Left lung (tissue), 4 donors: ENCODE measurements at regions not wholly inside any gene's neighbourhood (a gene's known extent, or its start where the extent isn't known, plus 50 kb on each side); places are given as distances from the start of the nearest gene placed in this dataset.

ENCODE experiments used
- ATAC-seq: fragments of 200-7000 bp; cut with Tn5 transposase; one replicate; pipeline ENCODE4 v1.9.1; 2020; ENCODE audit warnings: moderate library complexity
- DNase-seq, 4 donors: peaks; one replicate each; pipeline ENCODE4 v3.0.0-alpha.2; 2013 to 2020
- H3K27ac ChIP-seq, 2 donors: fragments of 200-600 bp; sonication (generic) in 1 of 2; one replicate each; pipeline versions ENCODE4 v1.5.0 to v1.8.0; 2020 to 2021
- H3K27me3 ChIP-seq, 2 donors: fragments of 200-600 bp; sonication (generic) in 1 of 2; one replicate each; pipeline versions ENCODE4 v1.5.0 to v1.8.0; 2020 to 2021
- H3K36me3 ChIP-seq, 2 donors: fragments of 200-600 bp; sonication (generic) in 1 of 2; one replicate each; pipeline versions ENCODE4 v1.5.0 to v1.8.0; 2020 to 2021
- H3K4me1 ChIP-seq, 2 donors: fragments of 200-600 bp; one replicate each; pipeline ENCODE4 v1.8.0; 2021
- H3K4me3 ChIP-seq, 2 donors: fragments of 200-600 bp; sonication (generic) in 1 of 2; one replicate each; pipeline versions ENCODE4 v1.5.0 to v1.8.0; 2020 to 2021; ENCODE audit warnings: mild to moderate bottlenecking in 1 of 2
- H3K9me3 ChIP-seq, 2 donors: fragments of 200-600 bp; sonication (generic) in 1 of 2; one replicate each; pipeline versions ENCODE4 v1.5.0 to v1.8.0; 2020 to 2021
- CTCF ChIP-seq, 2 donors: fragments of 200-600 bp; sonication (generic) in 1 of 2; IDR thresholded peaks; one replicate each; pipeline versions ENCODE4 v1.5.0 to v1.8.0; 2021; ENCODE audit warnings: antibody characterized with exemption in 2 of 2
- intact Hi-C, 2 donors: fragments of 100-400 bp; cut with DNase I; formaldehyde crosslinking; loops; one replicate each; pipeline versions ENCODE4 v1.11.2 to v1.14.2; 2022
- donor health status: DM: no; HTN: yes; CAD: no.
- donor health status: DM: no; HTN: no; CAD: no.

- peaks cover 7 to 47% of the 10 kb centered on the region in 2 donors for H3K4me1 ChIP-seq
- intact Hi-C loops: no loop called here
- H3K9me3 ChIP-seq: no peaks in the 10 kb centered on the region
- H3K4me3 ChIP-seq: peak overlapping the region; percentile 82 to 89
- H3K36me3 ChIP-seq: no peaks in the 10 kb centered on the region
- H3K27me3 ChIP-seq: no peaks in the 10 kb centered on the region
- peak overlapping the region; percentile 96 to 97 for H3K27ac ChIP-seq
- peak; percentile 73 for ATAC-seq
- DNase-seq: peak; percentile 64 to 94 (median 69)
- no peak for TF ChIP-seq CTCF (IDR thresholded peaks at IDR 0.05)
Observed at GRCh38 chr14:71320734-71321573, 413.7 kb downstream of the PCNX1 start.

- intact Hi-C loops: no loop called here
- no peak for TF ChIP-seq CTCF (IDR thresholded peaks at IDR 0.05)
- peaks cover 7 to 51% of the 10 kb centered on the region in 2 donors for H3K4me1 ChIP-seq
- ATAC-seq (peak; percentile 42), DNase-seq (peak in 2 of 4 donors; percentile 48 to 54)
- peak overlapping the region; percentile 96 to 97 for H3K27ac ChIP-seq
- H3K36me3 ChIP-seq: no peaks in the 10 kb centered on the region
- peak overlapping the region; percentile 82 to 89 for H3K4me3 ChIP-seq
- H3K9me3 ChIP-seq: no peaks in the 10 kb centered on the region
- no peaks in the 10 kb centered on the region for H3K27me3 ChIP-seq
Observed at GRCh38 chr14:71321574-71322315, 414.5 kb downstream of the PCNX1 start.

- Histone ChIP-seq H3K36me3 (no peaks in the 10 kb centered on the region), H3K27ac (peak overlapping the region in 1 of 2 donors; percentile 10), H3K27me3 (no peaks in the 10 kb centered on the region), H3K4me3 (peak overlapping the region in 1 of 2 donors; percentile 82), H3K9me3 (no peaks in the 10 kb centered on the region), H3K4me1 (peaks cover 11 to 51% of the 10 kb centered on the region in 2 donors)
- peak in 2 of 4 donors; percentile 38 to 67 for DNase-seq
- peak; percentile 26 for ATAC-seq
- intact Hi-C loops: no loop called here
- peak in 1 of 2 donors; percentile 52 for TF ChIP-seq CTCF (IDR thresholded peaks at IDR 0.05)
Observed at GRCh38 chr14:71322655-71323250, 415.5 kb downstream of the PCNX1 start.

GRCh38 chr14:71324767-71325272, 417.6 kb downstream of the PCNX1 start:
- intact Hi-C loops: no loop called here
- H3K36me3 ChIP-seq: no peaks in the 10 kb centered on the region
- no peak for TF ChIP-seq CTCF (IDR thresholded peaks at IDR 0.05)
- peak overlapping the region in 1 of 2 donors; percentile 31 for H3K27ac ChIP-seq
- no peaks in the 10 kb centered on the region for H3K27me3 ChIP-seq
- no peaks in the 10 kb centered on the region for H3K9me3 ChIP-seq
- DNase-seq: no peak
- no peak for ATAC-seq
- H3K4me1 ChIP-seq: peaks cover 11 to 52% of the 10 kb centered on the region in 2 donors
- no peak overlapping the region for H3K4me3 ChIP-seq
